Mesothelial cell of epicardium (in vitro differentiated cells): ENCODE measurements at regions not wholly inside any gene's neighbourhood (a gene's known extent, or its start where the extent isn't known, plus 50 kb on each side); places are given as distances from the start of the nearest gene placed in this dataset.

ENCODE experiments used
- DNase-seq, 2 experiments: peaks; one replicate each; pipeline ENCODE4 v3.0.0; 2021; ENCODE audit warnings: low spot score in 2 of 2; ENCODE audit not compliant: unreplicated experiment in 2 of 2
- H3K27ac Mint-ChIP-seq: 2 replicates; pipeline ENCODE4 v1.8.0; 2021; ENCODE audit warnings: mixed read lengths
- H3K27me3 Mint-ChIP-seq: 2 replicates; pipeline ENCODE4 v1.8.0; 2021; ENCODE audit warnings: low read depth, mixed read lengths
- H3K36me3 Mint-ChIP-seq: 2 replicates; pipeline ENCODE4 v1.8.0; 2021; ENCODE audit warnings: mixed read lengths
- H3K4me1 Mint-ChIP-seq: 2 replicates; pipeline ENCODE4 v1.8.0; 2021; ENCODE audit warnings: mixed read lengths
- H3K4me3 Mint-ChIP-seq: 2 replicates; pipeline ENCODE4 v1.8.0; 2021; ENCODE audit warnings: mild to moderate bottlenecking, moderate library complexity, mixed read lengths
- H3K9me3 Mint-ChIP-seq: 2 replicates; pipeline ENCODE4 v1.8.0; 2021; ENCODE audit warnings: mixed read lengths
- CTCF ChIP-seq: fragments of 200-600 bp; sonication (generic); IDR thresholded peaks from one replicate; pipeline ENCODE4 v1.5.0; 2021; ENCODE audit warnings: antibody characterized with exemption; ENCODE audit not compliant: unreplicated experiment

GRCh38 chrX:119340606-119341205 lies 58.4 kb upstream of the SLC25A43 start:
- TF ChIP-seq CTCF: no peak
- H3K9me3 Mint-ChIP-seq: peaks cover 33% of the 10 kb centered on the region
- H3K36me3 Mint-ChIP-seq: no peaks in the 10 kb centered on the region
- no peak overlapping the region for H3K4me3 Mint-ChIP-seq
- no peaks in the 10 kb centered on the region for H3K4me1 Mint-ChIP-seq
- H3K27me3 Mint-ChIP-seq: peaks cover 6% of the 10 kb centered on the region
- no peak overlapping the region for H3K27ac Mint-ChIP-seq
- DNase-seq: no peak

DNA sequence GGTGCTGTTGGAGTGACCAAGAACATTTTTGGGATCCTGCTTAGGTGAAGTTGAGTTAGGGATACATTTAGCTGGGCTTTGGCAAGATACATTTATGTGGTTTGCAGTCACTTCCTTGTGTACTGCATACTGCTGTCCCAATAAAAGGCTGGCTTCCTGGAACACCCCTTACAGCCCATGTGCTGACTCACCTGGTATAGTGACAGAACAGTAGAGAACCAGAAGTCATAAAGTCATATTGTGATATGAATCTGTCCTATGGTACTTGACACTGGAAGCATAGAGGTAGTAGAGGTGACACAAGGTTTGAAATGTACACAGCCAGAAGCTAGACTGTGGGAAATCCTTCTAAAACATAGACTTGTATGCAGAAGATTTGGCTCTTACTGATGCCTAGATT lies 55.3 kb upstream of the SLC25A43 start:
- H3K27ac Mint-ChIP-seq: no peak overlapping the region
- no peak for DNase-seq
- H3K4me3 Mint-ChIP-seq: no peak overlapping the region
- no peaks in the 10 kb centered on the region for H3K36me3 Mint-ChIP-seq
- TF ChIP-seq CTCF: no peak
- peaks cover 12% of the 10 kb centered on the region for H3K27me3 Mint-ChIP-seq
- peaks cover 29% of the 10 kb centered on the region for H3K9me3 Mint-ChIP-seq
- H3K4me1 Mint-ChIP-seq: no peaks in the 10 kb centered on the region
